Suprapubic skin (tissue), 4 donors: ENCODE measurements at regions not wholly inside any gene's neighbourhood (a gene's known extent, or its start where the extent isn't known, plus 50 kb on each side); places are given as distances from the start of the nearest gene placed in this dataset.

Experiments
- DNase-seq, 2 donors: peaks; one replicate each; pipeline ENCODE4 v3.0.0-alpha.2; 2019; ENCODE audit warnings: low spot score in 2 of 2
- H3K27ac ChIP-seq: fragments of 200-600 bp; sonication (generic); one replicate; pipeline ENCODE4 v1.5.1; 2019
- H3K27me3 ChIP-seq: fragments of 200-600 bp; sonication (generic); one replicate; pipeline ENCODE4 v1.5.1; 2019
- H3K36me3 ChIP-seq: fragments of 200-600 bp; sonication (generic); one replicate; pipeline ENCODE4 v1.5.1; 2019
- H3K4me1 ChIP-seq: fragments of 200-600 bp; sonication (generic); one replicate; pipeline ENCODE4 v1.5.1; 2019
- H3K4me3 ChIP-seq: fragments of 200-600 bp; sonication (generic); one replicate; pipeline ENCODE4 v1.5.1; 2019; ENCODE audit warnings: mild to moderate bottlenecking
- H3K9me3 ChIP-seq: fragments of 200-600 bp; sonication (generic); one replicate; pipeline ENCODE4 v1.5.1; 2019
- CTCF ChIP-seq, 2 donors: fragments of 200-600 bp in 1 of 2; fragments of 450-650 bp in 1 of 2; sonication (generic) in 1 of 2; IDR thresholded peaks; one replicate each; pipeline ENCODE4 v1.5.1; 2016 to 2019; ENCODE audit warnings: antibody characterized with exemption in 2 of 2, mild to moderate bottlenecking in 1 of 2, moderate library complexity in 1 of 2
- EP300 ChIP-seq: sonication (generic); formaldehyde crosslinking; IDR thresholded peaks from one replicate; pipeline ENCODE4 v1.6.1; 2017; ENCODE audit warnings: antibody characterized with exemption
- POLR2A ChIP-seq, 2 donors: fragments of 450-650 bp; IDR thresholded peaks; one replicate each; pipeline ENCODE4 v1.6.1; 2017; ENCODE audit warnings: antibody characterized with exemption in 2 of 2, mild to moderate bottlenecking in 2 of 2, moderate library complexity in 2 of 2
- POLR2AphosphoS5 ChIP-seq, 3 donors: sonication (generic); formaldehyde crosslinking; IDR thresholded peaks; one replicate each; pipeline ENCODE4 v1.6.1; 2017; ENCODE audit warnings: antibody characterized with exemption in 3 of 3
- WGBS: methylation state at CpG from one replicate; pipeline ENCODE4 v1.1.5; 2018; 5-methylcytosine and 5-hydroxymethylcytosine counted together

- Histone ChIP-seq H3K9me3 (no peaks in the 10 kb centered on the region), H3K36me3 (no peaks in the 10 kb centered on the region), H3K27ac (no peak overlapping the region), H3K4me3 (no peak overlapping the region), H3K4me1 (peaks cover 14% of the 10 kb centered on the region), H3K27me3 (peaks cover 30% of the 10 kb centered on the region)
- no peak for DNase-seq
- WGBS: 89% methylated on average over 5 of the region's 5 CpGs
- TF ChIP-seq EP300 (no peak), CTCF (IDR thresholded peaks at IDR 0.05) (no peak), POLR2AphosphoS5 (IDR thresholded peaks at IDR 0.05) (no peak), POLR2A (IDR thresholded peaks at IDR 0.05) (no peak)
Measured at GRCh38 chr2:106580241-106580640, 93.1 kb downstream of the CD8B2 start.

GRCh38 chr2:106581328-106581727 lies 94.2 kb downstream of the CD8B2 start:
- no peak for DNase-seq
- Histone ChIP-seq H3K27me3 (peaks cover 30% of the 10 kb centered on the region), H3K9me3 (no peaks in the 10 kb centered on the region), H3K4me1 (peaks cover 12% of the 10 kb centered on the region), H3K36me3 (no peaks in the 10 kb centered on the region), H3K27ac (no peak overlapping the region), H3K4me3 (no peak overlapping the region)
- 90% methylated on average over 7 of the region's 7 CpGs for WGBS
- TF ChIP-seq CTCF (IDR thresholded peaks at IDR 0.05) (no peak), POLR2A (IDR thresholded peaks at IDR 0.05) (no peak), EP300 (no peak), POLR2AphosphoS5 (IDR thresholded peaks at IDR 0.05) (no peak)

- no peak overlapping the region for H3K27ac ChIP-seq
- peak overlapping the region; percentile 37 for H3K4me3 ChIP-seq
- 22% methylated on average over 3 of the region's 3 CpGs for WGBS
- H3K9me3 ChIP-seq: no peaks in the 10 kb centered on the region
- TF ChIP-seq EP300: no peak
- TF ChIP-seq POLR2A (IDR thresholded peaks at IDR 0.05): no peak
- no peak for TF ChIP-seq CTCF (IDR thresholded peaks at IDR 0.05)
- TF ChIP-seq POLR2AphosphoS5 (IDR thresholded peaks at IDR 0.05): no peak
- H3K27me3 ChIP-seq: peaks cover 30% of the 10 kb centered on the region
- no peak for DNase-seq
- peaks cover 10% of the 10 kb centered on the region for H3K4me1 ChIP-seq
- H3K36me3 ChIP-seq: no peaks in the 10 kb centered on the region
Measured at GRCh38 chr2:106581755-106582147, 94.6 kb downstream of the CD8B2 start.

GRCh38 chr2:106582148-106583143 lies 95.3 kb downstream of the CD8B2 start:
- WGBS: 4% methylated on average over 29 of the region's 29 CpGs
- Histone ChIP-seq H3K4me3 (peak overlapping the region; percentile 37), H3K9me3 (no peaks in the 10 kb centered on the region), H3K27me3 (peaks cover 33% of the 10 kb centered on the region), H3K4me1 (peaks cover 10% of the 10 kb centered on the region), H3K27ac (no peak overlapping the region), H3K36me3 (no peaks in the 10 kb centered on the region)
- TF ChIP-seq POLR2AphosphoS5 (IDR thresholded peaks at IDR 0.05): no peak
- peak; percentile 70 to 81 for TF ChIP-seq CTCF (IDR thresholded peaks at IDR 0.05)
- DNase-seq: peak; percentile 76 to 88

GRCh38 chr2:106584304-106584954 lies 97.3 kb downstream of the CD8B2 start:
- DNase-seq: no peak
- H3K9me3 ChIP-seq: no peaks in the 10 kb centered on the region
- H3K4me1 ChIP-seq: peaks cover 10% of the 10 kb centered on the region
- no peak overlapping the region for H3K4me3 ChIP-seq
- peaks cover 30% of the 10 kb centered on the region for H3K27me3 ChIP-seq
- TF ChIP-seq EP300: no peak
- TF ChIP-seq POLR2AphosphoS5 (IDR thresholded peaks at IDR 0.05): no peak
- TF ChIP-seq POLR2A (IDR thresholded peaks at IDR 0.05): no peak
- 57% methylated on average over 11 of the region's 47 CpGs for WGBS
- H3K27ac ChIP-seq: no peak overlapping the region
- no peaks in the 10 kb centered on the region for H3K36me3 ChIP-seq
